ENCODE measurements at regions not wholly inside any gene's neighbourhood (a gene's known extent, or its start where the extent isn't known, plus 50 kb on each side); places are given as distances from the start of the nearest gene placed in this dataset.

GRCh38 chr3:163915280-163915679 lies 1163.0 kb downstream of the SI start:
- Mint-ChIP-seq H3K27me3 (no peaks in the 10 kb centered on the region), H3K36me3 (no peaks in the 10 kb centered on the region), H3K4me3 (no peak overlapping the region), H3K27ac (no peak overlapping the region), H3K9me3 (no peaks in the 10 kb centered on the region), H3K4me1 (ENCODE audit: unreplicated experiment) (no peaks in the 10 kb centered on the region)
- TF ChIP-seq, protein P1, sequence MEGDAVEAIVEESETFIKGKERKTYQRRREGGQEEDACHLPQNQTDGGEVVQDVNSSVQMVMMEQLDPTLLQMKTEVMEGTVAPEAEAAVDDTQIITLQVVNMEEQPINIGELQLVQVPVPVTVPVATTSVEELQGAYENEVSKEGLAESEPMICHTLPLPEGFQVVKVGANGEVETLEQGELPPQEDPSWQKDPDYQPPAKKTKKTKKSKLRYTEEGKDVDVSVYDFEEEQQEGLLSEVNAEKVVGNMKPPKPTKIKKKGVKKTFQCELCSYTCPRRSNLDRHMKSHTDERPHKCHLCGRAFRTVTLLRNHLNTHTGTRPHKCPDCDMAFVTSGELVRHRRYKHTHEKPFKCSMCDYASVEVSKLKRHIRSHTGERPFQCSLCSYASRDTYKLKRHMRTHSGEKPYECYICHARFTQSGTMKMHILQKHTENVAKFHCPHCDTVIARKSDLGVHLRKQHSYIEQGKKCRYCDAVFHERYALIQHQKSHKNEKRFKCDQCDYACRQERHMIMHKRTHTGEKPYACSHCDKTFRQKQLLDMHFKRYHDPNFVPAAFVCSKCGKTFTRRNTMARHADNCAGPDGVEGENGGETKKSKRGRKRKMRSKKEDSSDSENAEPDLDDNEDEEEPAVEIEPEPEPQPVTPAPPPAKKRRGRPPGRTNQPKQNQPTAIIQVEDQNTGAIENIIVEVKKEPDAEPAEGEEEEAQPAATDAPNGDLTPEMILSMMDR (conservative IDR thresholded peaks at IDR 0.05), result no peak
- no peak for DNase-seq (ENCODE audit: extremely low spot score, unreplicated experiment)

- Mint-ChIP-seq H3K9me3 (no peaks in the 10 kb centered on the region), H3K4me1 (ENCODE audit: unreplicated experiment) (no peaks in the 10 kb centered on the region), H3K27ac (no peak overlapping the region), H3K27me3 (no peaks in the 10 kb centered on the region), H3K36me3 (no peaks in the 10 kb centered on the region), H3K4me3 (no peak overlapping the region)
- no peak for DNase-seq (ENCODE audit: extremely low spot score, unreplicated experiment)
- TF ChIP-seq, protein P1 (conservative IDR thresholded peaks at IDR 0.05), result no peak
Measured at GRCh38 chr3:163914567-163914966, 1163.7 kb downstream of the SI start.

DNA sequence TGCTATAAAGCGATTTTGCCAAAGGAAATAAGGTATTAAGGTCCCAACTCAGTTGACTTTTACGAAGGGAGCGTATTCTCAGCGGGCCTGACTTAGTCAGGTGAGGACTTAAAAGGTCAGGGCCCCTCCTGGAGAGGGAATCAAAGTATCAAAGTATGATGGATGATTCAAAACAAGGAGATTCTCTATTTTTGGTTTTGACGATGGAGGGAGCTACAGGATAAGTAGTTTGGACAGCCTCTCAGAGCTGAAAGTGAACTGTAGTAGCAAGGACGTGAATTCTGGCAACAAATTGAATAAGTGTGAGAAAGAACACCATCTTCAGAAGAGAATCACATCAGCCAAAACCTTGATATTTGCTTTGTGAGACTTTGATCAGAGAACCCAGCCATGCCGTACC lies 1186.5 kb downstream of the SI start:
- H3K9me3 Mint-ChIP-seq, result no peaks in the 10 kb centered on the region
- no peak for DNase-seq (ENCODE audit: extremely low spot score, unreplicated experiment)
- no peaks in the 10 kb centered on the region for H3K27me3 Mint-ChIP-seq
- no peak overlapping the region for H3K4me3 Mint-ChIP-seq
- no peaks in the 10 kb centered on the region for H3K36me3 Mint-ChIP-seq
- H3K4me1 Mint-ChIP-seq (ENCODE audit: unreplicated experiment), result no peaks in the 10 kb centered on the region
- TF ChIP-seq, protein P1 (conservative IDR thresholded peaks at IDR 0.05), result no peak
- H3K27ac Mint-ChIP-seq, result no peak overlapping the region

- DNase-seq (ENCODE audit: extremely low spot score, unreplicated experiment), result no peak
- Mint-ChIP-seq H3K36me3 (no peaks in the 10 kb centered on the region), H3K4me3 (no peak overlapping the region), H3K9me3 (no peaks in the 10 kb centered on the region), H3K27ac (no peak overlapping the region), H3K4me1 (ENCODE audit: unreplicated experiment) (no peaks in the 10 kb centered on the region), H3K27me3 (no peaks in the 10 kb centered on the region)
- TF ChIP-seq, protein P1 (conservative IDR thresholded peaks at IDR 0.05), result no peak
Measured at GRCh38 chr3:163890661-163891060, 1187.6 kb downstream of the SI start.

DNA sequence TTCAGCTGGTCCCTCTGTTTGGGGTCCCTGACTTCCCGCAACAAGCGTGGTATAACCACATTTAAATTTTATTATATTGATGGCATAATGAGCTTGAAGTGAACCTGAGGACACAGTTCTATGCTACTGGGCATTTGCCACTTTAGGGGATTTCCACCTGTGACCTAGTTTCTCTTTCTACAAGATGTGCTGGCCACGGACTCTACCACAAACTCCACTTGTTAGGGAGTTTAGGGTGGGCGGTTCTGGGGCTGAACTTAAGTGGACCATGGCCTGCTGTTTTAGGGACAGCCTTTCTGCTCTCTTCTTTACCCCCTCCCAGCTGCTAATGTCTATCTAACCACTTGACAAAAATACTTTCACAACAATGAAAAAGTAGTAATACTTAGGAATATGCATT lies 1199.1 kb downstream of the SI start:
- H3K36me3 Mint-ChIP-seq, result no peaks in the 10 kb centered on the region
- H3K4me3 Mint-ChIP-seq, result no peak overlapping the region
- no peak overlapping the region for H3K27ac Mint-ChIP-seq
- no peak for DNase-seq (ENCODE audit: extremely low spot score, unreplicated experiment)
- TF ChIP-seq, protein P1 (conservative IDR thresholded peaks at IDR 0.05), result no peak
- H3K4me1 Mint-ChIP-seq (ENCODE audit: unreplicated experiment), result no peaks in the 10 kb centered on the region
- H3K9me3 Mint-ChIP-seq, result no peaks in the 10 kb centered on the region
- H3K27me3 Mint-ChIP-seq, result no peaks in the 10 kb centered on the region

DNA sequence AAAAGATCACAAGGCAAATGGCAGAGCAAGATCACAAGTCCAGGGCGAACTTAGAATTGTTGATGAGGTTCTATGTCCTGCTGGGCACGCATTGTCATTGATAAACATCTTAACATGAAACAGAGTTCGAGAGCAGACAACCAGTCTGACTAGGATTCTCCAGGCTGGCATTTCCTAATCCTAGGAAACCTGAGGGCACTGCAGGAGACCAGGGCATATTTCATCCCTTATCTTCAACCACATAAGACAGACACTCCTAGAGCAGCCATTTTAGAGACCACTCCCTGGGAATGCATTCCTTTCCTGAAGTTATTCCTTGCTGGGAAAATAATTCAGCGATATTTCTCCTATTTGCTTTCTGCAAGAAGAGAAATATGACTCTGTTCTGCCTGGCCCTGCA lies 1199.9 kb downstream of the SI start:
- Mint-ChIP-seq H3K27ac (no peak overlapping the region), H3K27me3 (no peaks in the 10 kb centered on the region), H3K36me3 (no peaks in the 10 kb centered on the region), H3K4me1 (ENCODE audit: unreplicated experiment) (no peaks in the 10 kb centered on the region), H3K9me3 (no peaks in the 10 kb centered on the region), H3K4me3 (no peak overlapping the region)
- TF ChIP-seq, protein P1 (conservative IDR thresholded peaks at IDR 0.05), result no peak
- DNase-seq (ENCODE audit: extremely low spot score, unreplicated experiment), result no peak
